ENCODE measurements at regions not wholly inside any gene's neighbourhood (a gene's known extent, or its start where the extent isn't known, plus 50 kb on each side); places are given as distances from the start of the nearest gene placed in this dataset.

DNA sequence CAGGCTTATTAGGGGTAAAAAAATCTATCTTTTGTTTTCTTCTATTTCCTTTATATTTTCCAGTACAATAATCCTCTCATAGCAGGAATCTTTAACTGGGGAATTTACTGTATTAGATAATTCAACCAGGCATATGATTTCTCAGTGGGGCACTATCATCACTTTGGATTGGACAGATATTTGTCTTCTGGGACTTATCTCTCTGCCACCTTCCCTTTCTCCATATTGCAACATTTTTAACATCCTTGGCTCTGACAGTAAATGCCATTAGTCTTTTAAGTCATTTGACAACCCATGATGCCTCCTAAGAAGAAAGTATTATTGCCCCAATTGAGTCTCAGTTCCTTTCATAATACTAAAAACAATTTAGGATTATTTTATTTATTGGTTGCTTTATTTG lies 304.1 kb downstream of the FGF10 start:
- TF ChIP-seq CTCF (IDR thresholded peaks at IDR 0.05) (no peak), ESRRA (IDR thresholded peaks at IDR 0.05; ENCODE audit: borderline replicate concordance, low read length) (no peak), EP300 (IDR thresholded peaks at IDR 0.05) (no peak), RCOR1 (IDR thresholded peaks at IDR 0.05; ENCODE audit: low read depth, low read length) (no peak)
